Panc1 (cell line): ENCODE measurements at regions not wholly inside any gene's neighbourhood (a gene's known extent, or its start where the extent isn't known, plus 50 kb on each side); places are given as distances from the start of the nearest gene placed in this dataset.

Source experiments
- ATAC-seq: fragments of 200-7000 bp; cut with Tn5 transposase; 2 replicates; pipeline ENCODE4 v1.9.1; 2020; ENCODE audit warnings: mild to moderate bottlenecking, moderate library complexity
- BruUV-seq: library from RNA; stranded (reverse); fragments of 400-500 nt; replicated peaks from 2 replicates; lab custom pipeline; 2021; lab: Mats Ljungman, UMichigan
- CTCF ChIA-PET: fragments of 300-600 bp; sonication (Branson Sonifier 250); formaldehyde crosslinking; loops from one replicate; lab custom pipeline; 2022; ENCODE audit warnings: antibody characterized with exemption; lab: Charles Lee
- POLR2A ChIA-PET: fragments of 300-600 bp; sonication (Branson Sonifier 250); formaldehyde crosslinking; loops from one replicate; lab custom pipeline; 2022; ENCODE audit warnings: antibody characterized with exemption; lab: Charles Lee
- DNase-seq: peaks from one replicate; pipeline ENCODE4 v3.0.0-alpha.2; 2010; ENCODE audit warnings: low read depth, low spot score
- H3K27ac ChIP-seq: 2 replicates; pipeline ENCODE4 v1.5.1; 2011; ENCODE audit warnings: mild to moderate bottlenecking, low read length, inconsistent platforms
- H3K27me3 ChIP-seq: fragments of 200-500 bp; sonication (Bioruptor generic); 2 replicates; pipeline ENCODE4 v1.6.0; 2014; ENCODE audit warnings: low read length, inconsistent platforms; ENCODE audit not compliant: control insufficient read depth, insufficient read depth
- H3K36me3 ChIP-seq: fragments of 200-500 bp; sonication (Bioruptor generic); 2 replicates; pipeline ENCODE4 v1.5.1; 2014; ENCODE audit warnings: inconsistent platforms, mild to moderate bottlenecking, low read length, moderate library complexity; ENCODE audit not compliant: control insufficient read depth, insufficient read depth
- H3K4me1 ChIP-seq: 2 replicates; pipeline ENCODE4 v1.5.1; 2011; ENCODE audit warnings: inconsistent platforms, mild to moderate bottlenecking, low read length, moderate library complexity; ENCODE audit not compliant: control insufficient read depth, insufficient read depth
- H3K4me3 ChIP-seq, 2 experiments: 2 replicates each; pipeline ENCODE4 v1.5.1; 2011 to 2012; ENCODE audit warnings: low read depth in 2 of 2, low read length in 2 of 2, mild to moderate bottlenecking in 2 of 2, inconsistent platforms in 1 of 2, moderate library complexity in 1 of 2
- H3K9me3 ChIP-seq: fragments of 200-500 bp; sonication (Bioruptor generic); 2 replicates; pipeline ENCODE4 v1.5.1; 2014; ENCODE audit warnings: low read depth, mild to moderate bottlenecking, inconsistent platforms, low read length, moderate library complexity; ENCODE audit not compliant: control insufficient read depth, insufficient read depth
- POLR2AphosphoS5 ChIP-seq: IDR thresholded peaks from 2 replicates; pipeline ENCODE4 v1.6.1; 2012; ENCODE audit warnings: mild to moderate bottlenecking, low read depth, low read length, moderate library complexity
- SIN3A ChIP-seq: IDR thresholded peaks from 2 replicates; pipeline ENCODE4 v1.6.1; 2012; ENCODE audit warnings: low read depth, mild to moderate bottlenecking, low read length, moderate library complexity, borderline replicate concordance; ENCODE audit not compliant: insufficient read depth
- TCF7L2 ChIP-seq: IDR thresholded peaks from 2 replicates; pipeline ENCODE4 v1.6.1; 2011; ENCODE audit warnings: mild to moderate bottlenecking, low read depth, low read length, inconsistent platforms
- in situ Hi-C: cut with HindIII; loops from 2 replicates; pipeline ENCODE4 v1.10.0; 2016; ENCODE audit warnings: low sequenced_read_pairs, low pct_unique_long_range_greater_than_20kb
- intact Hi-C: fragments of 100-400 bp; cut with micrococcal nuclease; formaldehyde crosslinking; loops from one replicate; pipeline ENCODE4 v1.10.0; 2022; ENCODE audit not compliant: unreplicated experiment
- TF ChIP-seq, protein P1 (sequence below), 2 experiments: IDR thresholded peaks; 2 replicates each; pipeline ENCODE4 v1.6.1; 2011 to 2012; ENCODE audit warnings: low read depth in 2 of 2, control low read depth in 1 of 2, low read length in 1 of 2, mild to moderate bottlenecking in 1 of 2, moderate library complexity in 1 of 2; ENCODE audit not compliant: insufficient read depth in 1 of 2
- TF ChIP-seq, protein P2 (sequence below): fragments of 450-650 bp; IDR thresholded peaks from 2 replicates; pipeline ENCODE4 v1.5.1; 2017; ENCODE audit warnings: mild to moderate bottlenecking

DNA sequence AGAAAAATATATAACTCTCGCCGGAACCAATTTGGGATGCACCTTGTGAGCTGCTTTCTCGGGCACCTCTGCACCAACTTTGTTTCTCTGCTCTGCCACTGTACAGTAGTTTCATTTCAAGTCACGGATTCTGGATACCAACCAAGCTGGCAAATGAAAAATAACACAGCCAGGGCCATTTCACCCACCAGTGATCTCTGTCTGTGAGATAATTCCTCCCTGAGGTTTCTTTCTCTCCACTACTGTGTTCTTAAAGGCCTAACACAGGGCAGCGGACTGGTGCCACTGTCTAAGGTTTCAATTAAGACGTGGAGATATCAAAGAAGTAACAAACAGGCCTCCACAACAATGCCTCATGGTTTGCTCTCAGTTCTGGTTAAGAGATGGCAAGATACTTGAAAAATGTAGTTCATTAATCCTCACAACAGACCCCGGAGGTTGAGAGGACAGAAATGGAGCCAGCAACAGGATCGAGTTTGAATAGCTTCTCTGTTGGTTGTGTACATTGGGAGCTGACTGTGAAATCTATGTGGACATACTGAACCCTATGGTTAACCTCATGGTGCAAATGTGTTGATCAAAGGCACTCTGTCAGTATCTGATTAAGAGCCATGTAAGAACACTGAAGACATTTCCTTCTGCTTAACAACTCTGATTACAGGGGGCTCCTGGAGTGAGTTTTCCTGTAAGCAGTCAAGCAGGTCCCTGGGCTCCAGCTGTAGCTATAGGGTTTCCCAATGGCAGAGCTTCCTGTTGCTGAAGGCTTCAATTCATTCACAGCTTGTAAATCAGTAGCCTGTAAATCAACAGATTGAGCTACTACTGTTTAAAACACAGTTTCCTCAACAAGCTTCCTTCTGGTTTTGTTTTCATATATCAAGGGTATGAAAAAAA lies 470.5 kb downstream of the EPHA3 start:
- no peak overlapping the region for H3K27ac ChIP-seq
- BruUV-seq = no TSS peak
- no peaks in the 10 kb centered on the region for H3K9me3 ChIP-seq
- TF ChIP-seq SIN3A = no peak
- TF ChIP-seq, protein P1, sequence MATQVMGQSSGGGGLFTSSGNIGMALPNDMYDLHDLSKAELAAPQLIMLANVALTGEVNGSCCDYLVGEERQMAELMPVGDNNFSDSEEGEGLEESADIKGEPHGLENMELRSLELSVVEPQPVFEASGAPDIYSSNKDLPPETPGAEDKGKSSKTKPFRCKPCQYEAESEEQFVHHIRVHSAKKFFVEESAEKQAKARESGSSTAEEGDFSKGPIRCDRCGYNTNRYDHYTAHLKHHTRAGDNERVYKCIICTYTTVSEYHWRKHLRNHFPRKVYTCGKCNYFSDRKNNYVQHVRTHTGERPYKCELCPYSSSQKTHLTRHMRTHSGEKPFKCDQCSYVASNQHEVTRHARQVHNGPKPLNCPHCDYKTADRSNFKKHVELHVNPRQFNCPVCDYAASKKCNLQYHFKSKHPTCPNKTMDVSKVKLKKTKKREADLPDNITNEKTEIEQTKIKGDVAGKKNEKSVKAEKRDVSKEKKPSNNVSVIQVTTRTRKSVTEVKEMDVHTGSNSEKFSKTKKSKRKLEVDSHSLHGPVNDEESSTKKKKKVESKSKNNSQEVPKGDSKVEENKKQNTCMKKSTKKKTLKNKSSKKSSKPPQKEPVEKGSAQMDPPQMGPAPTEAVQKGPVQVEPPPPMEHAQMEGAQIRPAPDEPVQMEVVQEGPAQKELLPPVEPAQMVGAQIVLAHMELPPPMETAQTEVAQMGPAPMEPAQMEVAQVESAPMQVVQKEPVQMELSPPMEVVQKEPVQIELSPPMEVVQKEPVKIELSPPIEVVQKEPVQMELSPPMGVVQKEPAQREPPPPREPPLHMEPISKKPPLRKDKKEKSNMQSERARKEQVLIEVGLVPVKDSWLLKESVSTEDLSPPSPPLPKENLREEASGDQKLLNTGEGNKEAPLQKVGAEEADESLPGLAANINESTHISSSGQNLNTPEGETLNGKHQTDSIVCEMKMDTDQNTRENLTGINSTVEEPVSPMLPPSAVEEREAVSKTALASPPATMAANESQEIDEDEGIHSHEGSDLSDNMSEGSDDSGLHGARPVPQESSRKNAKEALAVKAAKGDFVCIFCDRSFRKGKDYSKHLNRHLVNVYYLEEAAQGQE (IDR thresholded peaks at IDR 0.05; ENCODE audit: insufficient read depth in 1 of 2, low read depth in 2 of 2, low read length in 1 of 2) = no peak
- TF ChIP-seq POLR2AphosphoS5 = no peak
- TF ChIP-seq, protein P2, sequence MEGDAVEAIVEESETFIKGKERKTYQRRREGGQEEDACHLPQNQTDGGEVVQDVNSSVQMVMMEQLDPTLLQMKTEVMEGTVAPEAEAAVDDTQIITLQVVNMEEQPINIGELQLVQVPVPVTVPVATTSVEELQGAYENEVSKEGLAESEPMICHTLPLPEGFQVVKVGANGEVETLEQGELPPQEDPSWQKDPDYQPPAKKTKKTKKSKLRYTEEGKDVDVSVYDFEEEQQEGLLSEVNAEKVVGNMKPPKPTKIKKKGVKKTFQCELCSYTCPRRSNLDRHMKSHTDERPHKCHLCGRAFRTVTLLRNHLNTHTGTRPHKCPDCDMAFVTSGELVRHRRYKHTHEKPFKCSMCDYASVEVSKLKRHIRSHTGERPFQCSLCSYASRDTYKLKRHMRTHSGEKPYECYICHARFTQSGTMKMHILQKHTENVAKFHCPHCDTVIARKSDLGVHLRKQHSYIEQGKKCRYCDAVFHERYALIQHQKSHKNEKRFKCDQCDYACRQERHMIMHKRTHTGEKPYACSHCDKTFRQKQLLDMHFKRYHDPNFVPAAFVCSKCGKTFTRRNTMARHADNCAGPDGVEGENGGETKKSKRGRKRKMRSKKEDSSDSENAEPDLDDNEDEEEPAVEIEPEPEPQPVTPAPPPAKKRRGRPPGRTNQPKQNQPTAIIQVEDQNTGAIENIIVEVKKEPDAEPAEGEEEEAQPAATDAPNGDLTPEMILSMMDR = no peak
- TF ChIP-seq TCF7L2 = no peak
- in situ Hi-C loops (no loop called here), intact Hi-C loops (no loop called here)
- no peak overlapping the region for H3K4me3 ChIP-seq
- CTCF ChIA-PET = no interaction called here
- POLR2A ChIA-PET = no interaction called here
- DNase-seq (no peak), ATAC-seq (no peak)
- no peaks in the 10 kb centered on the region for H3K27me3 ChIP-seq
- no peaks in the 10 kb centered on the region for H3K4me1 ChIP-seq
- H3K36me3 ChIP-seq = no peaks in the 10 kb centered on the region

DNA sequence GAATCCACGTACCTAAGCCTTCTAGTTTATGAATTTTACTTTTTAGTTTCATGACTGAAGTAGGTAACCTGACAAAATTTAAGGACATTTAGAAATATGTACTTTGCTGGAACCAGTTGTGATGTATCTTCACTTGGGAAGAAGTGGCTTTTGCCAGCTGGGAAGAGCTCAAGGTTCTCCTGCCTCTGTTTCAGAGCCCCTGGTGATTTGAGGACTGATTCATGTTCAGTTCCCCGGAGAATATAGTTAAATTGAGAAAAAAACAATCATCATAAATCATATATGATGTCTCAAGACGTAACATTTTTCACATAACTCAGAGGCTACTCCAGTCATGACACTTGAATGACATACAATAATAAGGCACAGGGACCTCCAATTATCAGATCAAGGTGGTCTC lies 473.4 kb downstream of the EPHA3 start:
- no peak for DNase-seq
- Histone ChIP-seq H3K36me3 (no peaks in the 10 kb centered on the region), H3K4me3 (no peak overlapping the region), H3K27me3 (no peaks in the 10 kb centered on the region), H3K9me3 (no peaks in the 10 kb centered on the region), H3K4me1 (no peaks in the 10 kb centered on the region), H3K27ac (no peak overlapping the region)
- ATAC-seq = no peak
- ChIA-PET CTCF (no interaction called here), POLR2A (no interaction called here)
- TF ChIP-seq SIN3A = no peak
- TF ChIP-seq, protein P2 = no peak
- TF ChIP-seq, protein P1 (IDR thresholded peaks at IDR 0.05; ENCODE audit: insufficient read depth in 1 of 2, low read depth in 2 of 2, low read length in 1 of 2) = no peak
- TF ChIP-seq POLR2AphosphoS5 = no peak
- TF ChIP-seq TCF7L2 = no peak
- BruUV-seq = no TSS peak
- in situ Hi-C loops = no loop called here
- intact Hi-C loops = no loop called here
